ENCODE measurements at regions not wholly inside any gene's neighbourhood (a gene's known extent, or its start where the extent isn't known, plus 50 kb on each side); places are given as distances from the start of the nearest gene placed in this dataset.
"Not testable (repeated sequence)": the region's sequence is repeated elsewhere in the genome, so short reads cannot be mapped to it uniquely, and the experiment has no call there.

- DNase-seq = no peak
Measured at GRCh38 chr16:76612497-76612896, 335.3 kb downstream of the CNTNAP4 start.

GRCh38 chr16:76614269-76614668 is 337.1 kb downstream of the CNTNAP4 start:
- no peak for DNase-seq

GRCh38 chr16:76622876-76623275 is 345.7 kb downstream of the CNTNAP4 start:
- DNase-seq = no peak

GRCh38 chr16:76634847-76635697 is 357.9 kb downstream of the CNTNAP4 start:
- no peak for DNase-seq

- peak; percentile 31 to 60 for DNase-seq
Measured at GRCh38 chr16:76639685-76640289, 362.6 kb downstream of the CNTNAP4 start.

- DNase-seq = peak; percentile 58 to 60
Measured at GRCh38 chr16:76650582-76650981, 373.4 kb downstream of the CNTNAP4 start.

GRCh38 chr16:76653390-76654026 is 376.3 kb downstream of the CNTNAP4 start:
- peak; percentile 23 to 78 for DNase-seq

GRCh38 chr16:76654088-76654820 is 377.1 kb downstream of the CNTNAP4 start:
- DNase-seq = no peak

GRCh38 chr16:76656994-76657393 is 379.8 kb downstream of the CNTNAP4 start:
- peak in 1 of 2 experiments; percentile 7 for DNase-seq

GRCh38 chr16:76661691-76662235 is 384.6 kb downstream of the CNTNAP4 start:
- no peak for DNase-seq

GRCh38 chr16:76665571-76666275 is 388.5 kb downstream of the CNTNAP4 start:
- DNase-seq = no peak

GRCh38 chr16:76668207-76668725 is 391.1 kb downstream of the CNTNAP4 start:
- peak in 1 of 2 experiments; percentile 24 for DNase-seq

- peak; percentile 86 to 91 for DNase-seq
Measured at GRCh38 chr16:76669288-76669687, 392.1 kb downstream of the CNTNAP4 start.

GRCh38 chr16:76670125-76670857 is 393.1 kb downstream of the CNTNAP4 start:
- no peak for DNase-seq

- DNase-seq = peak in 1 of 2 experiments; percentile 21
Measured at GRCh38 chr16:76676356-76676755, 399.2 kb downstream of the CNTNAP4 start.

GRCh38 chr16:76681296-76681695 is 404.1 kb downstream of the CNTNAP4 start:
- DNase-seq = no peak

GRCh38 chr16:76683051-76683450 is 405.9 kb downstream of the CNTNAP4 start:
- DNase-seq = no peak

- DNase-seq = no peak
Measured at GRCh38 chr16:76696876-76697275, 419.7 kb downstream of the CNTNAP4 start.

GRCh38 chr16:76705892-76706291 is 428.7 kb downstream of the CNTNAP4 start:
- no peak for DNase-seq

- DNase-seq = no peak
Measured at GRCh38 chr16:76713191-76713590, 436.0 kb downstream of the CNTNAP4 start.

GRCh38 chr16:76716251-76716650 is 439.1 kb downstream of the CNTNAP4 start:
- DNase-seq = not testable (repeated sequence)
